ENCODE measurements at regions not wholly inside any gene's neighbourhood (a gene's known extent, or its start where the extent isn't known, plus 50 kb on each side); places are given as distances from the start of the nearest gene placed in this dataset.

- H3K4me3 ChIP-seq, result no peak overlapping the region
- no peak overlapping the region for H3K27ac ChIP-seq
- no peak for TF ChIP-seq POLR2AphosphoS5 (IDR thresholded peaks at IDR 0.05)
- TF ChIP-seq EP300 (IDR thresholded peaks at IDR 0.05), result no peak
- TF ChIP-seq POLR2A (IDR thresholded peaks at IDR 0.05), result no peak
- no peak for TF ChIP-seq CTCF (IDR thresholded peaks at IDR 0.05)
- 87 to 89% methylated on average over 1 of the region's 1 CpG for WGBS, 2 donors
- ATAC-seq (ENCODE audit: low FRiP score in 2 of 2) (no peak), DNase-seq (no peak)
- no peaks in the 10 kb centered on the region for H3K36me3 ChIP-seq
- H3K4me1 ChIP-seq, result no peaks in the 10 kb centered on the region
- H3K9me3 ChIP-seq, result no peaks in the 10 kb centered on the region
- H3K27me3 ChIP-seq, result no peaks in the 10 kb centered on the region
Observed at GRCh38 chr12:86741531-86741930, 485.3 kb upstream of the MGAT4C start.

GRCh38 chr12:86735851-86736250 lies 479.7 kb upstream of the MGAT4C start:
- H3K9me3 ChIP-seq, result no peaks in the 10 kb centered on the region
- no peak for DNase-seq

GRCh38 chr12:86735072-86735471 lies 478.9 kb upstream of the MGAT4C start:
- no peak for TF ChIP-seq POLR2A (IDR thresholded peaks at IDR 0.05)
- TF ChIP-seq POLR2AphosphoS5 (IDR thresholded peaks at IDR 0.05), result no peak
- TF ChIP-seq CTCF (IDR thresholded peaks at IDR 0.05), result no peak
- WGBS, 2 donors, result 84 to 88% methylated on average over 4 of the region's 4 CpGs
- ATAC-seq (ENCODE audit: low FRiP score in 2 of 2), result no peak

More at GRCh38 chr12:86735851-86736250, 479.7 kb upstream of the MGAT4C start:
- Histone ChIP-seq H3K4me1 (no peaks in the 10 kb centered on the region), H3K4me3 (no peak overlapping the region), H3K36me3 (no peaks in the 10 kb centered on the region), H3K27me3 (no peaks in the 10 kb centered on the region), H3K27ac (no peak overlapping the region)
- ATAC-seq (ENCODE audit: low FRiP score in 2 of 2), result no peak
- TF ChIP-seq EP300 (IDR thresholded peaks at IDR 0.05), result no peak
- no peak for TF ChIP-seq POLR2AphosphoS5 (IDR thresholded peaks at IDR 0.05)
- no peak for TF ChIP-seq CTCF (IDR thresholded peaks at IDR 0.05)
- no peak for TF ChIP-seq POLR2A (IDR thresholded peaks at IDR 0.05)

GRCh38 chr12:86730233-86730632 lies 474.0 kb upstream of the MGAT4C start:
- no peak for DNase-seq
- TF ChIP-seq POLR2A (IDR thresholded peaks at IDR 0.05) (no peak), POLR2AphosphoS5 (IDR thresholded peaks at IDR 0.05) (no peak), CTCF (IDR thresholded peaks at IDR 0.05) (no peak), EP300 (IDR thresholded peaks at IDR 0.05) (no peak)
- Histone ChIP-seq H3K27me3 (no peaks in the 10 kb centered on the region), H3K9me3 (no peaks in the 10 kb centered on the region), H3K27ac (no peak overlapping the region), H3K4me1 (no peaks in the 10 kb centered on the region), H3K4me3 (no peak overlapping the region), H3K36me3 (no peaks in the 10 kb centered on the region)
- no peak for ATAC-seq (ENCODE audit: low FRiP score in 2 of 2)
- WGBS, 2 donors, result 56 to 57% methylated on average over 2 of the region's 2 CpGs

More at GRCh38 chr12:86735072-86735471, 478.9 kb upstream of the MGAT4C start:
- Histone ChIP-seq H3K36me3 (no peaks in the 10 kb centered on the region), H3K9me3 (no peaks in the 10 kb centered on the region), H3K4me1 (no peaks in the 10 kb centered on the region), H3K27me3 (no peaks in the 10 kb centered on the region), H3K4me3 (no peak overlapping the region), H3K27ac (no peak overlapping the region)
- no peak for DNase-seq

GRCh38 chr12:86729739-86730138 lies 473.5 kb upstream of the MGAT4C start:
- Histone ChIP-seq H3K36me3 (no peaks in the 10 kb centered on the region), H3K4me1 (no peaks in the 10 kb centered on the region), H3K27ac (no peak overlapping the region), H3K4me3 (no peak overlapping the region), H3K9me3 (no peaks in the 10 kb centered on the region), H3K27me3 (no peaks in the 10 kb centered on the region)
- WGBS, 2 donors, result 58 to 77% methylated on average over 1 of the region's 1 CpG
- ATAC-seq (ENCODE audit: low FRiP score in 2 of 2), result no peak
- no peak for DNase-seq
- TF ChIP-seq POLR2AphosphoS5 (IDR thresholded peaks at IDR 0.05), result no peak
- TF ChIP-seq POLR2A (IDR thresholded peaks at IDR 0.05), result no peak
- no peak for TF ChIP-seq EP300 (IDR thresholded peaks at IDR 0.05)
- no peak for TF ChIP-seq CTCF (IDR thresholded peaks at IDR 0.05)

Measured in upper lobe of left lung (tissue), 6 donors.